Adrenal gland (tissue), 9 donors: ENCODE measurements at regions not wholly inside any gene's neighbourhood (a gene's known extent, or its start where the extent isn't known, plus 50 kb on each side); places are given as distances from the start of the nearest gene placed in this dataset.

ENCODE experiments used
- DNase-seq, 7 donors: peaks; one replicate each; pipeline ENCODE4 v3.0.0-alpha.2; 2019 to 2020
- H3K27ac ChIP-seq, 5 donors: fragments of 200-600 bp; sonication (generic) in 4 of 5; 1 replicate in 3 of 5; 2 replicates in 2 of 5; pipeline versions ENCODE4 v1.5.1 to v1.8.0; 2016 to 2020; ENCODE audit warnings: mild to moderate bottlenecking in 1 of 5
- H3K27me3 ChIP-seq: fragments of 200-600 bp; 2 replicates; pipeline ENCODE4 v1.8.0; 2021
- H3K36me3 ChIP-seq, 2 donors: fragments of 200-600 bp; replicated peaks in 1 of 2; 1 replicate in 1 of 2; 2 replicates in 1 of 2; pipeline versions ENCODE4 v1.5.1 to v1.8.0; 2018 to 2022
- H3K4me1 ChIP-seq, 2 donors: fragments of 200-600 bp; replicated peaks in 1 of 2; 1 replicate in 1 of 2; 2 replicates in 1 of 2; pipeline versions ENCODE4 v1.5.1 to v1.8.0; 2018 to 2021
- H3K4me3 ChIP-seq, 4 donors: fragments of 200-600 bp; sonication (generic) in 3 of 4; one replicate each; pipeline ENCODE4 v1.5.1; 2016 to 2018
- H3K9me3 ChIP-seq, 3 donors: fragments of 200-600 bp; sonication (generic) in 1 of 3; replicated peaks in 1 of 3; 1 replicate in 2 of 3; 2 replicates in 1 of 3; pipeline versions ENCODE4 v1.5.1 to v1.8.0; 2016 to 2021
- CTCF ChIP-seq, 6 experiments: fragments of 450-650 bp in 4 of 6; fragments of 200-600 bp in 2 of 6; sonication (generic) in 1 of 6; IDR thresholded peaks; 1 replicate in 5 of 6; 2 replicates in 1 of 6; pipeline versions ENCODE4 v1.5.1 to v1.8.0; 2016 to 2021; ENCODE audit warnings: antibody characterized with exemption in 6 of 6, mild to moderate bottlenecking in 2 of 6, moderate library complexity in 1 of 6
- POLR2A ChIP-seq, 2 donors: fragments of 450-650 bp; IDR thresholded peaks; one replicate each; pipeline ENCODE4 v1.6.1; 2017; ENCODE audit warnings: antibody characterized with exemption in 2 of 2, mild to moderate bottlenecking in 2 of 2, moderate library complexity in 1 of 2
- WGBS, 4 donors: extraction: QIAGEN DNeasy Blood & Tissue Kit in 2 of 4; methylation state at CpG; one replicate each; pipeline versions ENCODE4 v1.1.5 to v1.1.7; 2013 to 2017; 5-methylcytosine and 5-hydroxymethylcytosine counted together
- intact Hi-C, 2 donors: fragments of 100-400 bp; cut with DNase I; formaldehyde crosslinking; loops; one replicate each; pipeline versions ENCODE4 v1.14.1 to v1.15.0; 2022 to 2023
- small RNA-seq, 2 donors: library from RNA; depleted of rRNA; stranded (forward); fragments of <200 nt; gene quantifications; one replicate each; pipeline ENCODE3, GENCODE V24; 2016
- donor health status: healthy with polysubstance abuse.
- donor health status: Bipolar disorder and iron deficiency.
- donor health status: DM: yes; HTN: yes; CAD: no.
- donor health status: DM: no; HTN: no; CAD: no.
- donor health status: DM: no; HTN: no; CAD: no.

GRCh38 chr9:74444369-74444768, 52.8 kb upstream of the RORB start:
- H3K9me3 ChIP-seq = no peaks in the 10 kb centered on the region
- no peak overlapping the region for H3K27ac ChIP-seq
- no peak for TF ChIP-seq CTCF (IDR thresholded peaks at IDR 0.05)
- no peak for TF ChIP-seq POLR2A (IDR thresholded peaks at IDR 0.05)
- no peak for DNase-seq
- no peaks in the 10 kb centered on the region for H3K36me3 ChIP-seq
- no peaks in the 10 kb centered on the region for H3K27me3 ChIP-seq
- no peaks in the 10 kb centered on the region for H3K4me1 ChIP-seq
- WGBS, 4 donors = 67 to 85% (median 81%) methylated on average over 6 of the region's 6 CpGs
- H3K4me3 ChIP-seq = no peak overlapping the region
- intact Hi-C loops = no loop called here

Small RNAs in the stretch of these regions (small RNA-seq; reads per million reads assigned to genes)
- 0 reads per million in 2 donors for gene RNA5SP286
